RWPE2 (cell line): ENCODE measurements at regions not wholly inside any gene's neighbourhood (a gene's known extent, or its start where the extent isn't known, plus 50 kb on each side); places are given as distances from the start of the nearest gene placed in this dataset.

Experiments used
- ATAC-seq: fragments of 200-7000 bp; cut with Tn5 transposase; 3 replicates; pipeline ENCODE4 v1.9.1; 2021; ENCODE audit warnings: low read depth
- DNase-seq: peaks from one replicate; pipeline ENCODE4 v3.0.0-alpha.2; 2020; ENCODE audit warnings: low spot score
- H3K27ac ChIP-seq: fragments of 450-650 bp; 2 replicates; pipeline ENCODE4 v1.5.1; 2017; ENCODE audit warnings: mild to moderate bottlenecking; ENCODE audit not compliant: poor library complexity, severe bottlenecking
- H3K27me3 ChIP-seq: fragments of 250-450 bp; sonication (Bioruptor Pico); 2 replicates; pipeline ENCODE4 v1.5.1; 2021; ENCODE audit warnings: mild to moderate bottlenecking, moderate library complexity; ENCODE audit not compliant: insufficient read depth, poor library complexity, severe bottlenecking
- H3K36me3 ChIP-seq: fragments of 250-450 bp; sonication (Bioruptor Pico); 2 replicates; pipeline ENCODE4 v1.5.1; 2020; ENCODE audit warnings: low read depth, mild to moderate bottlenecking, moderate library complexity
- H3K4me1 ChIP-seq: fragments of 250-450 bp; sonication (Bioruptor Pico); 2 replicates; pipeline ENCODE4 v1.5.1; 2021; ENCODE audit warnings: mild to moderate bottlenecking, moderate library complexity; ENCODE audit not compliant: insufficient read depth, poor library complexity, severe bottlenecking
- H3K4me3 ChIP-seq: fragments of 250-450 bp; sonication (Bioruptor Pico); 2 replicates; pipeline ENCODE4 v1.5.1; 2021; ENCODE audit warnings: mild to moderate bottlenecking, moderate library complexity; ENCODE audit not compliant: severe bottlenecking
- H3K9me3 ChIP-seq: fragments of 250-450 bp; sonication (Bioruptor Pico); 2 replicates; pipeline ENCODE4 v1.5.1; 2021; ENCODE audit warnings: mild to moderate bottlenecking, moderate library complexity; ENCODE audit not compliant: severe bottlenecking
- TF ChIP-seq, protein P1 (sequence below): fragments of 450-650 bp; IDR thresholded peaks from one replicate; pipeline ENCODE4 v1.5.1; 2017; ENCODE audit warnings: mild to moderate bottlenecking, moderate library complexity; ENCODE audit not compliant: poor library complexity, severe bottlenecking

DNA sequence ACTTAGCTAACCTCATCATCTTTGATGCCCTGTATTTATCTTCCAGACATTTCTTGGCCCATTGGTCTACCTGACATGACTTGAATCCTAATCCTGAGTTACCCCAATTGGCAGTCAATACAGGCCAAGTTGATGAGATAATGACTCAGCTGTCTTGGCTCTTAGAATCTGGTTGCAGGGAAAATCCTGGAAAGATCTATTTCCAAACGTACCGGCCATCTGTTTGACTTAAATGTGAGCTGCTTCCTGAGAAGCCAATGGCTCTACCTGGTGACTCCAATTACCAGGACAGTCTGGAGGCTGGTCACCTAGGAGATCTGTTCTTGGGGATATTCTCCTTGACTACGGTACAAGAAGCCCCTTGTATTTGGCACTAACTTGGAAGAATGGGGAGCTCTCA, 475.2 kb upstream of the BRINP1 start:
- no peak for ATAC-seq
- no peak overlapping the region for H3K4me3 ChIP-seq
- no peak overlapping the region for H3K27ac ChIP-seq
- TF ChIP-seq, protein P1, sequence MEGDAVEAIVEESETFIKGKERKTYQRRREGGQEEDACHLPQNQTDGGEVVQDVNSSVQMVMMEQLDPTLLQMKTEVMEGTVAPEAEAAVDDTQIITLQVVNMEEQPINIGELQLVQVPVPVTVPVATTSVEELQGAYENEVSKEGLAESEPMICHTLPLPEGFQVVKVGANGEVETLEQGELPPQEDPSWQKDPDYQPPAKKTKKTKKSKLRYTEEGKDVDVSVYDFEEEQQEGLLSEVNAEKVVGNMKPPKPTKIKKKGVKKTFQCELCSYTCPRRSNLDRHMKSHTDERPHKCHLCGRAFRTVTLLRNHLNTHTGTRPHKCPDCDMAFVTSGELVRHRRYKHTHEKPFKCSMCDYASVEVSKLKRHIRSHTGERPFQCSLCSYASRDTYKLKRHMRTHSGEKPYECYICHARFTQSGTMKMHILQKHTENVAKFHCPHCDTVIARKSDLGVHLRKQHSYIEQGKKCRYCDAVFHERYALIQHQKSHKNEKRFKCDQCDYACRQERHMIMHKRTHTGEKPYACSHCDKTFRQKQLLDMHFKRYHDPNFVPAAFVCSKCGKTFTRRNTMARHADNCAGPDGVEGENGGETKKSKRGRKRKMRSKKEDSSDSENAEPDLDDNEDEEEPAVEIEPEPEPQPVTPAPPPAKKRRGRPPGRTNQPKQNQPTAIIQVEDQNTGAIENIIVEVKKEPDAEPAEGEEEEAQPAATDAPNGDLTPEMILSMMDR, result no peak
- H3K36me3 ChIP-seq, result no peaks in the 10 kb centered on the region
- no peaks in the 10 kb centered on the region for H3K9me3 ChIP-seq
- H3K27me3 ChIP-seq, result no peaks in the 10 kb centered on the region
- H3K4me1 ChIP-seq, result no peaks in the 10 kb centered on the region
- no peak for DNase-seq

DNA sequence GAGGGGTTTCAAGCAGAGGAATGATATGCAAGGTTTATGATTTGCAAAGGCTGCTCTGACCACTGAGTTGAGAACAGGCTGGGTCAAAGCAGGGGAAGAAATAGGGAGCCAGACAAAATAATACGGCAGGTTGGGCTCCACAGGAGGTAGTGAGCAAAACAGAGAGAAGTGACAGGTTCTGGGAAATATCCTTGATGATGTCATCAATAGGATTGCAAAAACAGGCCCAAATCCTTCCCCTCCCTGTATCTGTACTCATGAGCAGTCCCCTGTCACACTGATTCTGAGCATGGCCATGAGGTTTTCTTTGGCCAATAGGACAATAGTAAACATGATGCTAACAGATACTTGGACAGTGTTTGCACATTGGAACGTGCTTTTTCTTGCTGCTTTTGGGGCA, 471.8 kb upstream of the BRINP1 start:
- DNase-seq (no peak), ATAC-seq (no peak)
- Histone ChIP-seq H3K27me3 (no peaks in the 10 kb centered on the region), H3K4me1 (no peaks in the 10 kb centered on the region), H3K36me3 (no peaks in the 10 kb centered on the region), H3K4me3 (no peak overlapping the region), H3K9me3 (no peaks in the 10 kb centered on the region), H3K27ac (no peak overlapping the region)
- TF ChIP-seq, protein P1, result no peak

DNA sequence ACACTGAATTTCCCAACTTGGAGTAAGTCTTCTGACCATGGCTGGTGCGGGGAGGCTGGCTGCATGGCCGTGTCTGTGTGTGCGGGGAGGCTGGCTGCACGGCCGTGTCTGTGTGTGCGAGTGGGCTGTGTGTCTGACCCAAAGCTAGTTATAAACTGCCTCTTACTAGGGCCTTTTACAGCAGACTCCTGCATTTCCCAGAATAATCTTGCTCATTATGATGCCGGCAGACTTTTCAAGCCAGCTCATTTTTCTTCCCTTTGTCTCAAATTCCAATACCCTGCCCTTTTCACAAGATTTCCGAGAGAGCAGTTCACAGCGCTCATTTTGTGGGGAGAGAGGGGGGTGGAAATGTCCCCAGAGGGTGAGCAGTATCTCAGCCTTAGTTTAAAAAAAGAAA, 470.7 kb upstream of the BRINP1 start:
- Histone ChIP-seq H3K4me3 (no peak overlapping the region), H3K9me3 (no peaks in the 10 kb centered on the region), H3K36me3 (no peaks in the 10 kb centered on the region), H3K27ac (no peak overlapping the region), H3K27me3 (no peaks in the 10 kb centered on the region), H3K4me1 (no peaks in the 10 kb centered on the region)
- TF ChIP-seq, protein P1, result no peak
- ATAC-seq, result no peak
- no peak for DNase-seq

DNA sequence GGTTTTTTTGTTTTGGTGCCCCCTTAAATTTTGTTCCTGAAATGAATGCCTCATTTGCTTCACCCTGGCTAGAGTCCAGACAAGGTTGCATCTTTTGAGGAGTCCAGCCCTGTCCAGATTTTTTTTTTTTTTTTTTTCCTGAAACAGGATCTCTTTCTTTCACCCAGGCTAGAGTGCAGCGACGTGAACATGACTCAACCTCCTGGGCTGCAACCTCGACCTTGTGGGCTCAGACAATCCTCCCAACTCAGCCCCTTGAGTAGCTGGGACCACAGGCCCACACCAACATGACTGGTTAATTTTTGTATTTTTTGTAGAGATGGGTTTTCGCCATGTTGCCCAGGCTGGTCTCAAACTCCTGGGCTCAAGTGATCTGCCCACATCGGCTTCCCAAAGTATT, 469.0 kb upstream of the BRINP1 start:
- no peaks in the 10 kb centered on the region for H3K36me3 ChIP-seq
- TF ChIP-seq, protein P1, result no peak
- H3K4me1 ChIP-seq, result no peaks in the 10 kb centered on the region
- no peaks in the 10 kb centered on the region for H3K27me3 ChIP-seq
- DNase-seq (no peak), ATAC-seq (no peak)
- H3K9me3 ChIP-seq, result no peaks in the 10 kb centered on the region
- H3K27ac ChIP-seq, result no peak overlapping the region
- H3K4me3 ChIP-seq, result no peak overlapping the region

DNA sequence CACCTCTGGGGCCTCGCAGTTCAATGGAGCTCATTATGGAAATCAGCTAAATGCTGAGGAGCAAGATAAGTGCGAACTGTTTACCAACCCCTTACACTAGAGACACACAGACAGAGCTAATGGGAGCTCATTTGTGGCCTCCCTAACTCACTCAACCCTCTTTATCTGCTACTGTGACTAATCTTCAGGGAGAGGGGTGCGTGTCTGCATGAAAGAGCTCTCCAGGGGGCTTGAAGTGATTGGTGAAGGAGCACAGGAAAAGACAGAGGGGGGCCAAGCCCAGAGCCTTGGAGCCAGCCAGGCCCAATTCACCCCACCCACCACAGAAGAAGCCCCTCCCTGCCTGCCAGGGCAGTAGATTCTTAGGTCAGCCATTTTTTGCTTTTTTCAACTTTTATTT, 466.8 kb upstream of the BRINP1 start:
- H3K36me3 ChIP-seq, result no peaks in the 10 kb centered on the region

More for the DNA sequence above, 466.8 kb upstream of the BRINP1 start:
- TF ChIP-seq, protein P1, result no peak
- no peak overlapping the region for H3K4me3 ChIP-seq
- no peaks in the 10 kb centered on the region for H3K9me3 ChIP-seq
- no peaks in the 10 kb centered on the region for H3K4me1 ChIP-seq
- H3K27me3 ChIP-seq, result no peaks in the 10 kb centered on the region
- no peak for DNase-seq
- no peak overlapping the region for H3K27ac ChIP-seq
- no peak for ATAC-seq
